GM21526 (cell line): ENCODE measurements at regions not wholly inside any gene's neighbourhood (a gene's known extent, or its start where the extent isn't known, plus 50 kb on each side); places are given as distances from the start of the nearest gene placed in this dataset.
"Not testable (repeated sequence)": the region's sequence is repeated elsewhere in the genome, so short reads cannot be mapped to it uniquely, and the experiment has no call there.

ENCODE experiments used
- ATAC-seq: cut with Tn5 transposase; IDR thresholded peaks from one replicate; pipeline ENCODE4 v1.9.1; 2021; ENCODE audit warnings: moderate library complexity; ENCODE audit not compliant: unreplicated experiment, low FRiP score

GRCh38 chr20:57787151-57787989 is 77.6 kb upstream of the PMEPA1 start:
- no peak for ATAC-seq

DNA sequence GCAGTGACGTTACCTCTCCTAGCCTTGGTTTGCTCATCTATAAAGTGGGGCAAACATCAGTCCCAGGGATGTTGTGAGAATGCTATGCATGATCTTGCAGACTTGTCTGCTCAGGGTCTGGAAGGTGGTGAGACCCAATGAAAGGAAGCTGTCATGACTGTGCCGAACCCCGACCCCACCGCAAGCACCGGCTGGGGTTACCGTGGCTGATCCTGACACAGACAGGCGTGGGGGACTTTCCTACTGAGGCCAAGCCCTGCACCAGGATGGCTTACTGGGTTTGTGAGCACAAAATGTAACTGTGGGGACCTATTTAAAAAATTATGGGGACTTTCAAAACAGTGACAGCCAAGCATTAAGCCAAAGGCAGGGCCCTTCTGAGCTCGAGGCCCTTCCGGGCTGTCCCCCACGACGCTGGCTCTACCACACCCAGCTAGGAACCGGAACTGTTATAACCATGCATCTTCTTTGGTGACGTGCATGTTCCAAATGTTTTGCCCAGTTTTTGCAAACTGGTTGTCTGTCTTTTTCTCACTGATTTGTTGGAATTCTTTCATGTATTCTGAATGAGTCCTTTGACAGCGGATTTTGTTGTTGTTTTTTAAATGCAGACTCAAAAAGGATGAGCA is 76.6 kb upstream of the PMEPA1 start:
- no peak for ATAC-seq

DNA sequence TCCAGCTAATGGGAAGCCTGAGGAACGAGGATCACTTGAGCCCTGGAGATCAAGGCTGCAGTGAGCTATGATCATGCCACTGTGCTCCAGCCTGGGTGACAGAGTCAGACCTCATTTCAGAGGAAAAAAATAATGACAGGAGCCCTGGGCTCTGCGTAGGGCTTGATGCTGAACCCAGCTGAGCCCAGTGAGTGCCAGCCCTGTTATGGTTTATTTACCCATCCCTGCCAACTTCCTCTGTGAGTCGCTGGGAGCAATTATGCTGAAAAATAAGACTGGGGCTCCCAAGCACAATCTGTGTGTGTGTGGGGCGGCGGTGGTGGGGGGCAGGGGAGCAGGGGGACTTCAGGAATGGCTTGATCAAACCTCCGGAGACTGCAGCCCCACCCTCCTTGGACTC is 75.9 kb upstream of the PMEPA1 start:
- ATAC-seq, result no peak

DNA sequence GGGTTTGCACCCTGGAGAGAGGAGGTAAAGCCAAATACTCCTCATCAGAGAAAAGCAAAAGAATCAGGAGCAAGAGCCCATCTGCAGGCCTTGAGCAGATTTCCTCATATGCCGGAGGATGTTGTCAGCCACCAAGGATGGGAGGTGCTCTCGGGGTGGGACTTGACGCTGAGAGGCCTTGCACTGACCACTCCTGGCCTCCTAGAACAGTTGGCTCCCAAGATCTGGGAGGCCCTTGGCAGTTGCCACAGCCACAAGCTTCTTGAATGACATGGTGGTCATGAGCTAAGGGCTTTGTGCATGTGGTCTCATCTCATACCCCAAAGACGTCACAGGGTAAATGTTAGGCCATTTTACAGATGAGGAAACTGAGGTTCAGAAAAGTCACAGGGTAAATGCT is 75.2 kb upstream of the PMEPA1 start:
- ATAC-seq, result no peak

GRCh38 chr20:57783956-57784837 is 74.4 kb upstream of the PMEPA1 start:
- ATAC-seq, result no peak

GRCh38 chr20:57783196-57783595 is 73.4 kb upstream of the PMEPA1 start:
- ATAC-seq, result no peak

GRCh38 chr20:57782631-57783041 is 72.8 kb upstream of the PMEPA1 start:
- ATAC-seq, result no peak

DNA sequence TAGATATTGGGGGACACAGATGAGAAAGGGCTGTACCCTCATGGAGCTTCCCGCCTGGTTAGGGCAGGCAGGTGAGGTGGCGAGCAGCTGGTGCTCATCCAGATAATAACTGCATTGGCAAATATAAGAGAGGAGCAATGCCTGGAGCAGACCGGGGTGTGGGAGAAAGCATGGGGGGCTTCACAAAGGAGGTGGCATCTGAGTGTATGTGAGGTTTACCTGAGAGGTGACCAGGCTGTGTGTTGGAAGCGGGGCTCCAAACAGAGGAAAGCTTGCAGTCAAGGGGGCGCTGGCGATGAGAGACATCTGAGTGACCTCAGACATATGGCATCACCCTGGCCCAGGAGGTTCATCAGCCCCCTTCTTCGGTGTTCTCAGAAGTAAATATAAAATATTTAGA is 72.1 kb upstream of the PMEPA1 start:
- ATAC-seq, result no peak

DNA sequence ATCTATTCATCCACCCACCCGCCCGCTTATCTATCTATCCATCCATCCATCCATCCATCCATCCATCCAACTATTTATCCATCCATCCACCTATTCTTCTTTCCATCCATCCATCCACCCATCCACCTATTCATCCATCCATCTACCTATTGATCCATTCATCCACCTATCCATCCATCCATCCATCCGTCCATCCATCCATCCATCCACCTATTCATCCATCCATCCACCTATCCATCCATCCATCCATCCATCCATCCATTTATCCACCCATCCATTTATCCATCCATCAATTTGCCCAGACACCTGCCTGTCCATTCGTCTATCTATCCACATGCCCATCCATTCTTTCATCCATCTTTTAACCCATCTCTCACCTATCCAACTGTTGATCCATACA is 71.1 kb upstream of the PMEPA1 start:
- ATAC-seq, result no peak

GRCh38 chr20:57780398-57780797 is 70.6 kb upstream of the PMEPA1 start:
- no peak for ATAC-seq

GRCh38 chr20:57779401-57780003 is 69.7 kb upstream of the PMEPA1 start:
- ATAC-seq, result no peak

GRCh38 chr20:57777911-57778310 is 68.1 kb upstream of the PMEPA1 start:
- ATAC-seq, result no peak

DNA sequence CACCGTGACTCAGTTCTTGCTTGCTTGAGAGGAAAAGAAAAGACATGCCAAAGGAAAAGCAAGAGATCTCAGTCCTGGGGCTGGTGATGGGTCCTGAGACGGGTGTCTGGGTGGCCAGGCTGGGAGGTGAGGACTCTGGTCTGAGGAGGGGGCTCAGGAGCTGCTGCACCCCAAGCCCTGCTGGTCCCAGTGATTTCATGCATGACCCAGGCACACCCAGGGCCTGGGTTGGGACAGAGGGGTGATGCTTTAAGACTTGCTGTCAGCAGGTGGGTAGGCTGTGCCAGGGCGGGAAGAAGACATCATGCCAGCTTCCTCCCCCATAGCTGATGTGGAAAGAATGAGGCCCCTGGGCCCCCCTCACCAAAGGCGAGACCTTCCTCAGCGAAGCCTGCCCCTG is 65.1 kb upstream of the PMEPA1 start:
- no peak for ATAC-seq

DNA sequence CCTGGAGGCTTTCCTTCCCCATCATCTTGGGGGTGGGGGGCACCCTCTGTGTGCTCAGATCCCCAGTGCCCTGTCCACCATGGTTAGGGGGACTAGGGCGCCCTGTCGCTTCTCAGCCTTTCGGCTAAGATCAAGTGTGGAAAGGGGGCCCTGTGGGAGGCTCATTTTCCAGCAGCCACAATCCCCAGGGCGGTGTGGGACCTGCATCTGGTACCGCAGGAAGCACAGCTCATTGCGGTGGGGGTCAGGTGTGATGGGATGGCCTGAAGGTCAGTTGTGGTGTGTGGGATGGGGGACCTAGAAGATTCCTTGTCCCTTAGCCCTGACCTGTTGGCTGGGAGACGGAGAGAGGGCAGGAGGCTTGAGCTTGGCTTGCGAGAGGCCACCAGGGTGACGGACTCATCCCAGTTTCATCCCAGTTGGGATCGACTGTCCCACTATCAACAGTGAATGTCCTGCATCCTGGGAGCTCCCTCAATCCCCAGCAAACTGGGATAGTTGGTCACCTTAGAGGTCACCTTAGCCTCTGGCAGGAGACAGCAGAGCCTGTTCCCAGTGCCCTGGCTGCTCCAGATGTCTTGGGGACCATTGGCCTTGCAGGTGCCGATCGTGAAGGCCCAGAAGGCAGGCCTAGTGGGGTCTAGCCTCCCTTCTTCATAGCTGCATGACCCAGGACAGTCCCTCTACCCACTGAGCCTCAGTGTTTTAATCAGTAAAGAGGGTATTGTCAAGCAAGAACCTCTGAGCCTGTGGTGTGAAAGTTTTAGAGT is 64.5 kb upstream of the PMEPA1 start:
- ATAC-seq, result no peak

DNA sequence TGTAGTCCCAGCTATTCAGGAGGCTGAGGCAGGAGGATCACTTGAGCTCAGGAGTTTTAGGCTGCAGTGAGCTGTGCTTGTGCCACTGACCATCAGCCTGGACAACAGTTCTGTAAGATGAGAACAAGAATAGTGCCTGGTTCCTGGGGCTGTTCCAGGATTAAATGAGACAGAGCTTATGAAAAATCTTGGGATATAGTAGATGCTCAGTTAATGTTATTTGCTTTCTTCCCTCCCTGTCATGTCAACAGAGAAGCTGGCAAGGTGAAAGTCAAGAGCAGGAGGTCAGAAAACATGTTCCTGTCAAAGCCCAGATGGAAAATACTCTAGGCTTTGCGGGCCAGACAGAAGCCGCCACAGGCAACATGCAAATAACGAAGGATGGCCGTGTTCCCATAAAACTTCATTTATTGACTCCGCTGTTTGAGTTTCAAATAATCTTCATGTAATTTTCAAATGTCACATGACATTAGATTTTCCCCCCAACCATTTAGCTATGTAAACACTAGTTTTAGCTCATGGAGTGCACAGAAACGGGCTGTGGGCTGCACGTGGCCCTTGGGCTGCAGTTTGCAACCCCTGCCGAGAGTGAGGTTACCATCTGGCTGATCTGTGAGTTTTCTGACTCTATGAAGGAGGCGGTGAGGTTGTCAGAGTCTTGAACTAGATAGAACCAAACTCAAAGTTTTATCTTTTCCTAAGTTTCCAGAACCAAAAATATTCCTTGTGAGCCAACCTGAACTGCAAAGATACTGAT is 63.4 kb upstream of the PMEPA1 start:
- no peak for ATAC-seq

DNA sequence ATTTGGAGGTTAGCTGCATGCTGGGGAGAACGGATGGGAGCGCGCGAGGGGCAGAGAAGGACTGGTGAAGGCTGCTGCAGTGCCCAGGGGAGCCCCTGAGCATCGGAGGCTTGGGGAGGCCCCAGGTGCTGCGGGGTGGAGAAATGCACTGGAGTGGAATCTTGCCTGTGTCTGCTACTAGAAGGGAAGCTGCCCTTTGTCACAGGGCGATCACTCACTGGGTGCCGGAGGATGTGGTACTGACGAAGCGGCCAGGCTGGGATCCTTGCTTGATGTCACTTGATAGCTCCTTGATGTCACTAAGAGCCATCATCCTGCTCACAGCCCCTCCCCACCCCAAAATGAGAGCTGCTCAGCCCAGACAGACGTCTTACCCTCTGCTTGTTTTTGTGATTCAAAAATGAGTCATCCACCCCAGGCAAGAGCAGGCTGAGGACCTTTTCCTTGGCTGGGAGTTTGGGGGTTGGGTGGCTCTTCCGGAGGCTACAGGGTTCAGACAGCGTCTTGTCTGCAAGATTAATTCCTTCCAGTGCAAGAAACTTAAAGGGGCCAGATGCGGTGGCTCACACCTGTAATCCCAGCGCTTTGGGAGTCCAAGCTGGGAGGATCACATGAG is 62.6 kb upstream of the PMEPA1 start:
- ATAC-seq, result no peak

GRCh38 chr20:57770852-57771720 is 61.3 kb upstream of the PMEPA1 start:
- ATAC-seq, result no peak

DNA sequence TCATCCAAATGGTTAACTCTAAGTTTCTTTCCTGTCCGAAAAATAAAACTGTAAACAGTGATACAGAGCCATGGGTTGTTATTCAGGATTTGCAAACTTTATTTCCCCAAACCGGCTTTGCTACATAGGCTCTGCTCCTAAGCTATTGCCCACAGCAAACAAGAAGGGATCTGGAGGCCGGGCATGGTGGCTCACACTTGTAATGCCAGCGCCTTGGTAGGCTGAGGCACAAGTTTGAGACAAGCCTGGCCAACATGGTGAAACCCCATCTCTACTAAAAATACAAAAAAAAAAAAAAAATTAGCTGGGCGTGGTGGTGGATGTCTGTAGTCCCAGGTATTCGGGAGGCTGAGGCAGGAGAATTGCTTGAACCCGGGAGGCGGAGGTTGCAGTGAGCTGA is 60.6 kb upstream of the PMEPA1 start:
- ATAC-seq, result not testable (repeated sequence)
